ENCODE measurements at regions not wholly inside any gene's neighbourhood (a gene's known extent, or its start where the extent isn't known, plus 50 kb on each side); places are given as distances from the start of the nearest gene placed in this dataset.

- TF ChIP-seq ZNF274 (IDR thresholded peaks at IDR 0.05; ENCODE audit: low read depth, low read length) (no peak), YY1 (IDR thresholded peaks at IDR 0.05; ENCODE audit: insufficient read depth, insufficient read length) (no peak), SUZ12 (IDR thresholded peaks at IDR 0.05; ENCODE audit: extremely low read depth, insufficient read depth, insufficient read length) (no peak)
Measured at GRCh38 chr9:119043996-119044395, 325.2 kb downstream of the BRINP1 start.
